ENCODE measurements at regions not wholly inside any gene's neighbourhood (a gene's known extent, or its start where the extent isn't known, plus 50 kb on each side); places are given as distances from the start of the nearest gene placed in this dataset.

DNA sequence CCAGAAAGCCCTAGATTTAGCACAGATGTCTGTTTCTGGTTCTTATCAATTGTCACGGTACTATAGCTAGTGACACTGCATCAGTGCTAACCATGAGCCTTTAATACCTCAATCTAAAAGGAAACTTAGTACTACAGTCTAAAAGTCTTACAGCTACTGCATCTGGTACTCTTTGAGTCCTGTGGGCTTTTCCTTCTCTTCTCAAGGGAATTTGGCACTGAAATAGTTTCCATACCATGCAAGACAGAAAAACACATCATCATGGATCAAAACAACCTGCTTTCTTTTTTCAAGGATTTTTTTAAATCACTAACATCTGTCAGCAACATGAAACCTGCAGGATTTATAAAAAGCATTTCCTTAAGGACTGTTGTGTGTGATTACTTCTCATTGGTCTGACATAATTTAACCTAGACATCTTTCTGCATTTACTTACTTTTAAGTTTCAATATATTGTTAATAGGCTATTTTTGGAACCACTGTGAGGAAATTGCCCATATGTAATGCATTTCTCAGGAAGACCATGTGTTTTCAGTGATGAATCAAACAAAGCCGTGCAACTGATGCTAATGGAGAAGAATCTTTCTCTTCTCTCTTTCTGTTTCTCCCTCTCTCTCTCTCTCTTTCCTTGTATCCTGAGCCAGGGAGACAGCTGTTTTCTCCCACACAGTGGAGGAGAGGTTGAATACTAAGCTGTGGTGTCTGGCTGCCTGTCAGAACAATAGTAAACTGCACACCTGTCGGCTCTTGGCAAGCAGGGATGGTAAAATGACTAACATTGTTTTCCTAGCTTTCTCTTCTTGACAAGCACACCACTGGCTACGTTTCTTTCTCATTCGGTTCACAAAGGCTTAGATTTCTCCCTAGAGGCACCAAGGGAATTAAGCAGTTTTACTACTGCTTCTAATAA lies 273.4 kb downstream of the CSNK1G3 start:
- DNase-seq = no peak

DNA sequence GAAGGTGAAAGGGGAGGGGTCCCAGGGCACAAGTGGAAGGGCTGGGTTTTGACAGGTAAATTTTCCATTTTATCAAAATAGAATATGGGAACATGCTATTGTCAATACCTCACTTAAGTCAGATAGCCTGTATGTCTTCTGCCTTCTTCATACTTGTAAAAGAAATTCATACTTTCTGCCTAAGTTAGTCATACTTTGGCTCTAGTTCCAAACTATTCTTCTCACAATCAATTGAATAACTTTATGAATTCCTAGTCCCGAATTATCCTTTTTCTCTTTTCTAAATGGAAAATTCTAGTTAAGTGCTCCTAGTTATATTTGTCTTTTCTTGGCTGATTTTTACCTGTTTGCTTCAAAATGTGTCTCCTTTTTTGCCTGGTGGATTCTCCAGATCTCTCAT lies 271.4 kb downstream of the CSNK1G3 start:
- no peak for DNase-seq

DNA sequence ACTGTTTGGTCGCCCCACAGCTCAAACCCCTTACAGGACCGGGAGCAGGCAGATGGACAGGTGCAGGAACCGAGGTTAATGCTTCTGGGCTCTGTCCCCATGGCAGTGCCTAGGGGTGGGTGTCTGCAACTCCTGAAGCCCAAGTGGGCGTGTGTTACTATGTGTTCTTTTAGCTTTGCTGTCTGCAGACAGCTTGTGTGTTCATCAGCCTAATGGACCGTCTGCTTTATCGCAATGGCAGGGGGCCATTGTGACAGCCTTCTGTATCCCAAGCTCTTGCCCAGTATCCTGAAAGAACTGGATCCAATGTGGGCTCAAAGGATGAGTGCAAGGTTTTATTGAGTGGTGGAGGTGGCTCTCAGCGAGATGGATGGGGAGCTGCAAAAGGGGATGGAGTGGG lies 266.7 kb downstream of the CSNK1G3 start:
- DNase-seq = no peak

DNA sequence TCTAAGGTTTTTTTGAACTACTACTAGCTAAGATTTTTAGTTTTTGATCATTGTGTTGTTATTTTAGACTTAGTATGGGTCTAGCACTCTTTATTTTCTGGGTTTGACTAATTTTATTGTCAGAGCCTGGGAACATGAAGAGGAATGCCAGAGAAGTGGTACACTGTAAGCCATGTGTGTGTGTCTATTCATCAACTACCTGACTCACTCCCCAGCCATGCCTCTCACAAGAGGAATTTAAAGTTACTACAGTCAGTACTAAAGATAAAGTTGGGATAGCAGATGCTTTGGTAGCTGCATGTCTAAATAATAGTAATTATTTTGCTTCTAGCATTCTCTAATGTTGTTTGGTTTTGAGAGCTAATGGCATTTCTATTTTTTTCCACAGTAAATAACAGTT lies 264.8 kb downstream of the CSNK1G3 start:
- no peak for DNase-seq

DNA sequence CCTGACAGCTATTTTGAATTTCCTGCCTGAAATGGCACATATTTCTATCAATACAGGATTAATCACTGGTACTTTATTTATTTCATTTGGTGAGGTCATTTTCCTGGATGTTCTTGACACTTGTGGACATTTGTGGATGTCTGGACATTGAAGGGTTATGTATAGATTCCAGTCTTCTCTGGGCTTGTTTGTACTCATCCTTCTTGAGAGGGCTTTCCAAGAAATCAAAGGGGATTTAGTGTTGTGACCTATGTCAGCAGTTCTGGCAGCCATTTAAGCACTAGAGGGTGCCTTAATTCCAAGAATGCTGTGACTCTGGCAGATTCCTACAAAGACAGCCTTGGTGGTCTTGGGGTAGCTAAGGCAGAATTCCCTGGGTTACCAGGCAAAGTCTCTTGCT lies 259.7 kb downstream of the CSNK1G3 start:
- no peak for DNase-seq

DNA sequence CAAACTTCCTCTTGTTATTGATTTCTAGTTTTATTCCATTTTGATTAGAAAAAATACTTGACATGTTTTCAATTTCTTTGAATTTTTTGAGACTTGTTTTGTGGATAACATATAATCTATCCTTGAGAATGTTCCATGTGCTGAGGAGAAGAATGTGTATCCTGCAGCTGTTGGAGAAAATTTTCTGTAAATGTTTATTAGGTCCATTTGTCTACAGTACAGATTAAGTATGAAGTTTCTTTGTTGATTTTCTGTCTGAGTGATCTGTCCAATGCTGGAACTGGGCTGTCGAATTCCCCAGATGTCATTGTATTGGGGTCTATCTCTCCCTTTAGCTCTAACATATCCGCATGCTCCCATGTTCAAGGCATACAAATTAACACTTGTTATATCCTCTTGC lies 251.2 kb downstream of the CSNK1G3 start:
- no peak for DNase-seq

DNA sequence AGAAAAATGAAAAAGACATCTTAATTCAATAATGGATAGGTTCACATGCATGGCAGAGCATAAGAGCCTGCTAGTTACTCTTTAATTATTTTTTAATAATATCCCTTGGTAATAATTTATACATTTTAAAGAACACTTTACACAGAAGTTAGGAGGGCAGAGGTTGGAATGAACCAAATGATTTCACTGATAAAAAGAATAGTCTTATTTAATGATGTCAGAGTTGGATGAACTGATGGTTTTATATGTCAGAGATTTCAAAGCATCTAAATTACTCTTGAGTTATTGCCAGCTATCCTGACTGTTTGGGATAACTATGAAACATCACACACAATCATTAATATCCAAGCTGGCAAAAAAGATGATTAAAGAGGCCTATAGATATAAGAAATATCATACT lies 244.8 kb downstream of the CSNK1G3 start:
- no peak for DNase-seq

DNA sequence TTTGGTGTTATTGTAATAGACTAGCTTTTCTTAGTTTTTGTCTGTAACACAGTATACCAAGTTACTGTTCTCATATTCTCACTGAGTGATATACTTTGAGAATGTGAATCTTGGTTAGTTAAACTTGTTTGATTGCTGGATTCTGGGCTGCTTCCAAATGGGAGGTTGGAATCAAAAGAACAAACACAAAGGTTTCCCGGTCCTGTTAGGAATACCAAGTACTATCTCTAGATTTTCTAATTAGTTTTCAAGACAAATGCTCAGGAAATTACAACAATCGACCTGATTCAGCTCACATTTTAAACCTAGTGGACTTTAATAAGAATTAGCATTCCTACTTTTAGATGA lies 244.3 kb downstream of the CSNK1G3 start:
- no peak for DNase-seq

DNA sequence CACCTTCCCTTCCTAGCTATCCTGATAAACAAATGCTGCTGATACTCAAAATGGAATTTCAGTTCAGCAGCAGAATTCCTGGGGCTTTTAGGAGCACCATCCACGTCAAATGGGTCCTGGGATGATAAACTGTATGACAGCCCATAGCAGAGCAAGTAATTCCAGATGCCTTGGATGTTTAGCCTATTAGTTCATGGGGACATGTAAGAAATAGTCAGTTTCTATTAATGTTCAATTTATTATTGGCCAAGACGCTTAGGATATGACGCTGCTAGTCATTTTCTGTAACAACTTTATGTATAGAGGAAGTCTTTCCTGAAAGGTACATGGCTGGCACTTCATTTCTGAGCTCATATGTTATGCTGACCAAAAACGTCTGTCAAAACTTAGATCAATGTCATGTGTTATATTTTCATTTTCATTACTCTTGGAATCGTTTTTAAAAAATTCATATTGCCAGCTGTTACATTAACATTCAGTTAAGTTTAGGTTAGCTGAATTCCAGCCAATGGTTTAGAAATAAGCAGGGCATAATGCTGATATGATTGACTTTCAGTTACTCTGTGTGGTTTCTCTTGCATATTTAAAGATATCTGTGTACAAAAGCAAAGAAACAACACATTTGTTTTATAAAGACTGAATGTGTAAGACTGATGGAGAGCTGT lies 243.8 kb downstream of the CSNK1G3 start:
- no peak for DNase-seq

DNA sequence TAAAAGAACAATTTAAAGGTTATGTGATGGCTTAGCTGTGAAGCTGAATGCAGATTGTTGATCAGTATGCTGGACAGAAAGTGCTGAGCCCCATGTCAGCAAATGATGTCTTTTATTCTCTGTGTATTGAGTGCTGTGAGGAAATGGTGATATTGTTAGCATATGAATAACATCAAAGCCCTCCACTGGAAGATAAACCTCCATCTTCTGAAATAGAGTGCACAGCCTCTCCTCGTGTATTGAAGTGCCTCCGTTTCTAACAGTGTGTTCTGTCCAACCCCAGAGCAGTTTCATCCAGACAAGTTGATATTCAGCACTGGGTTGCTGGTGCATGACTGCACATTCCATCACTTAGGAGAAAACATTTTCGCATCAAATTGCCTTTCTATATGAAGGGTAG lies 242.9 kb downstream of the CSNK1G3 start:
- no peak for DNase-seq

DNA sequence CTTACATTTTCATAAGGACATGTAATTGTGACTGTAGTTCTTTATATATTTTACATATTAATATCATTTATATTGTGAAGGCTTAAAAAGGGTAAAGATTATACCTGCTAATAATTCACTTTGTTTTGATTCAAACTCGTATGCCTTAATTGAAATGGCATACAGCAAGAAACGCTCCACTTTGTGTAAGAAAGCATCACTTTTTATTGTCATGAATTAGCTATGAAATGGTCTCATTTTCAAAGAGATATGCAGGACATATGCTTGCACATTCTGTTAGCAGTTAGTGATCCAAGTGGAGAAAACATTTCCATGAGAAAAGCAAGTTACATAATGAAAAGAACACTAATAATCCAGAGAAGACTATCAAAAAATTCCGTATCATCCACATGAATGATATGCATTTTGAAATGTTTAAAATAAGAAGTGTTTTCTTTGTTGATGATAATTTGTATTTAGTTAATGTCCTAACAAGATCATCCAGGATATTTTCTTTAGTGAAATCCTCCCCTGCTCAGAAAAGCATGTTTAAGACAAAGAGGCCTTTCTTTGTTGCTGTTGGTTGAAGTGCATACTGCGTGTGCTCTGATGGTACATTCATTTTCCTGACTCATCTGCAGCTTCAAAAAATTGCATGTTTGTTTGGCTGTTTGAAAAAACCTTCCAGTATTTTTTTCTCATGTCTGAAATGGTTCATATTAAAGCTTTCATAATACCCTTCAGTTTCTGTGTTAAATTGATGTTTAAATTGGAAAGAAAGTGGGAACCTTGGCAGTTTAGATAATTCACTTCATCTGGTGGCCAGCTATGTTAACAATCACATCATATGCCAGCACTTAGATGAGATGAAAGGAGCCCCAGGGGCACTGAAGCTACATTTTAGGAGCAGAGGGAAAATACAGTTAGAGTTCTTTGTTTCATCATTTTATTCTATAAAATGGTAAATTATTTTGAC lies 242.2 kb downstream of the CSNK1G3 start:
- no peak for DNase-seq

DNA sequence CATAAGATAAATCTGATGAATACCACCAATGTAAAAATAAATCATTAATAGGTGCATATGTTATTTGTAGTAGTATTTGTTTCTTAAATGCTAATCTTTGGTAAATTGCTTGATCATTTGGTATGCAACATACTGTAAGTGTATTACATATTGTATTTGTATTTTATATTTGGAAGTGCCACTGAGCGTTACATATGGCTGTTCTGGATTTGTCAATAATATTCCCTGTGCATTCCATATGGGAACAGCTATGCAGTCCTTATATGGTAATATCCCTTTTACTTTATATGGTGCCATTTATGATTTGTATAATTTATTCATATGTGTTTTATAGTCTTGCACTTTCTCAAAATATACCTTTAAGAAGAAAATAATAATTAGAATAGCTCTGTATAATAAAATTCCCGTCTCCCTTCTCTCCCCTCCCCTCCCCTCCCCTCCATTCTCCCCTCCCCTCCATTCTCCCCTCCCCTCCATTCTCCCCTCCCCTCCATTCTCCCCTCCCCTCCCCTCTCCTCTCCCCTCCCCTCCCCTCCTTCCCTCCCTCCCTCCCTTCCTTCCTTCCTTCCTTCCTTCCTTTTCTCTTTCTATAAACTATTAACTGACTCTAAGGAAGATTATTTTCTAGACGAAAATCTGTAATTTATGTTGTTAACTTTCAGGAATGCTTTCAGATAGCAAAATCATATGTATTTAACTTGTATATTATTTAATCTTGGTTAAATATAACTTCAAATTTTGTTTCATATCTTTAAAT lies 241.4 kb downstream of the CSNK1G3 start:
- DNase-seq = no peak

DNA sequence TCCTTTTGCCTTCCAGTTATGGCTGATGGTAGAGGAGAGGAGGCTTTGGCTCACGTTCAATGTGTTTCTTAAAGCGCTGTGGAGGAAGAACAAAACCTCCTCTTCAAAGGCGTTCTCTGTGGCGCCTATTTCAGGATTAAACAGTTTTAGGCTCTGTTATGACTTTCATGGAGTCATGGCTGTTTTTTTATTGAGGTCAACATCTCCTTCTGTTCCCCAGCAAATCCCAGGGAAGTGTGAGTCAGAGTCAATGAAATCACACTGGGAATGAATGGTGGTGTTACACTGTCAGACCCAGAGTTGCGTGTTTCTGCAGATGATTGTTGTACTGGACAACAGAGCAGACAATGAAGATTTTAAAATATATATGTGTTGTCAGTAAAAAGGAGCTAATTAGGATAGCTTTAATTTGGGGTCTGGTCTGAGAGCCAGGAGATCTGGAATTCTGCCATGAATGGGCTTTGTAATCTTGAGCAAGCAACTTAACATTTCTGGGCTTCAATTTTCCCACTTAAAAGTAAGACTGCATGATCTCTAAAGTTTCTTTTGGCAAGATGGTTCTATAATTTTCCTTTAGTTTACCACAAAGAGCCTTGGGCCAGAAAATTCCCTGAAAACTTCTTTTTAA lies 240.7 kb downstream of the CSNK1G3 start:
- DNase-seq = no peak

DNA sequence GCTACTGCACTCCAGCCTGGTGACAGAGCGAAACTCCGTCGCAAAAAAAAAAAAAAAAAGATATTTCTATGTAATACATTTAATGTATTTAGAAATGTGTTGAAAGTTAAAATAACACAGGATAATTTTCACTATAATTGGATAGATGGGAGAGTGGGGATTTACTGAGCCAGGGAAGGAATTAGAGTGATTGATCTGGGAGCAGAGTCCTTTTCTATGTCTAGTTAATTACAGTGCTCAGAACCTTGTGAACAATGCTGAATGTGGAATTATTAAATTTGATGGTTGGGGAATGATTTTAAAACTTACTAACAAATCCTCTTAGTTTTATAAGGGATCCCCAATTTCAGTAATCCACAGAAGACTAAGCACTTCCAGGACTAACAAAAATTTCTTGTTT lies 239.7 kb downstream of the CSNK1G3 start:
- no peak for DNase-seq

DNA sequence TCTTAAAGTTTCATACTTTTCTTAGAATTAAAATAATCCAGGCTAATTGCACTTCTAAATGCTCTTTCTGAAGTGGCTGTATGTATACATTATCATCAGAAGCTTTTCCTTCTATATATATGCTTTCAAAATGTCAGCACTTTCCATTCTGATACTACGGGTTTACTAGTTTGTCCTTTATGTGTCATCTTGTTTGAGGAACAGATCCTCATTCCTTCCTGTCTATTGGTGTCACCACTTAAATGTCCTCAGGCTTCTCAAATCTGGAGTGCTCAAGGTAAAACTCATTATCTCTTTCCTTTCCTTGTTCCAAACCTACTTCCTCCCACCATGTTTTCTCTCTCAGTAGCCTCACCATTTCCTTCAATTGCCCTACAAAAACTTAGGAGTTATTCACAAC lies 236.3 kb downstream of the CSNK1G3 start:
- DNase-seq = no peak

DNA sequence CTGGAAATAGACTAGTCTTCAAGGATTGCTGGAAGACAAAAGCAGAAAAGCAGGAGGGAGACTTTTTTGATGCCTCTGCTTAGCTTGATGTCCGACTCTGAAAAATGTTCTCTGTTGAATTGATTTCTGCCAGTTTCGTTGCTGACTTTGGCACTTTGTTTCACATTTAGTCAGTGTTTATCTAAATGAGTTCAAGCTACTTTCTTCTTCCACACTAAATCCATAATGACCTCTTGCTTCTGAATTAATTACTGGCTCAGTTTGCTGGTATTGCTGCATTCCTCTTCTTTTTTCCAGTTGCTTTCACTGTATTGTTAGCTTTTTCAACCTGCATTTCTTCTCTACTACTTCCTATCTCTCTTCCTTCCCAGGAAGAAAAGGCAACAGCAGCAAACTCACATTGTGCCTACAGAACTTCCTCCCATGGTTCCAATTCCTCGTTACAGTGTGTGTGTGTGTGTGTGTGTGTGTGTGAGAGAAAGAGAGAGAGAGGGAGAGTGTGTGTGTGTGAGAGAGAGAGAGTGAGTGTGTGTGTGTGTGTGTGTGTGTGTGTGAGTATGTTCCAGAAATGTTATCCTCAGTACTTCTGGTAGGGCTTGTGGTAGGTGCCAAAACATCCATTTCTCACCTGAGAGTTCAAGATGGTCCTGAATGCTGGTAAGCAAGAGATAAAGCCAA lies 234.8 kb downstream of the CSNK1G3 start:
- no peak for DNase-seq

DNA sequence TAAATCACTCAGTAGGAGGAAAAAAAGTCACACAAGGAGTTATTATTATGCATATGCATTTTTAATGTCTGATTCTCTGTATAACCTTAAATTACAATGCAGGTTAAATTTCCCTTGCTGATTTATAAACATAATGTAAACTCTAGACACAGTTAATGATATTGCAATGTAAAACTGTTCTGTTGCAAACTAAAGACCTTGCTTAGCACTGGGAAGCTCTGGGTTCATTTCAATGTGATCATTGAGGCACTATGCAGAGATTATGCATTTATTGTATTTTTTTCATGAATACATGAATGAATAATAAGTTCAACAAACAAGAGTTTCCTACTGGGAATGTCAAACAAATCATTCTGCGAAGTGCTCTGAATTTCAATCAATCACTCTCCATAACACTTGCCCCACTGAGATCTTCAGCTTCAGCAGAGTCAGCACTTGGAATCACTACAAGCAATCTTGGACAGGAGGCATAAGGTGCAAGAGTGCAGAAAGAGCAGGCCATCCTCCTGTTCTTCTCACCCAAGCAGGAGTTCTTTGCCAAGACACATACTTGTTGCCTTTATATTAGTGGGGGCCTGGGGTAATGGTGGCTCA lies 232.1 kb downstream of the CSNK1G3 start:
- no peak for DNase-seq

DNA sequence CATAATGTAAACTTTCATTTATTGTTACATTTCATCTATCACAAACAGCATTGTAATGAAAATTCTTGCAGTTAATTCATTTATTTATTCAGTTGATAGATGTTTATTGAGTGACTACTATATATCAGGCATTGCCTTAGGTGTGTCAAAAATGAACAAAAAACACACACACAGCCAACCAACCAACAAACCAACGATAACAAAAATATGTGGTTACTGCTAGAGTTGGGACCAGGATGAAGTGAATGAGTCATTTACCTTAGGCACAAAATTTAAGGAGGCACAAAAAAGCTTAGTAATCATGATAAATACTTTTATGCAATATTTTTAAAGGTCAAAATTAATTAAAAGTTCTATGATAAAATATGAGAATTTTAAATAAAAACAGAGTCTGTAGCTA lies 223.4 kb downstream of the CSNK1G3 start:
- no peak for DNase-seq

DNA sequence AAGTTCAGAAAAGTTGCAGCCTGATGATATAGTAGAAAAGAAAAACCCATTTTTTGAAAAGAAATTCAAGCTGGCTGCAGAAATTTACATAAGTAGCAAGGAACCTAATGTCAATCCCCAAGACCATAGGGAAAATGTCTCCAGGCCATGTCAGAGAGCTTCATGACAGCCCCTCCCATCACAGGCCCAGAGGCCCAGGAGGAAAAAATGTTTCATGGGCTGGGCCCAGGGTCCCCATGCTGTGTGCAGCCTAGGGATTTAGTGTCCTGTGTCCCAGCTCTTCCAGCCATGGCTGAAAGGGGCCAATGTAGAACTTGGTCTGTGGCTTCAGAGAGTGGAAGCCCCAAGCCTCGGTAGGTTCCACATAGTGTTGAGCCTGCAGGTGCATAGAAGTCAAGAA lies 220.3 kb downstream of the CSNK1G3 start:
- no peak for DNase-seq

DNA sequence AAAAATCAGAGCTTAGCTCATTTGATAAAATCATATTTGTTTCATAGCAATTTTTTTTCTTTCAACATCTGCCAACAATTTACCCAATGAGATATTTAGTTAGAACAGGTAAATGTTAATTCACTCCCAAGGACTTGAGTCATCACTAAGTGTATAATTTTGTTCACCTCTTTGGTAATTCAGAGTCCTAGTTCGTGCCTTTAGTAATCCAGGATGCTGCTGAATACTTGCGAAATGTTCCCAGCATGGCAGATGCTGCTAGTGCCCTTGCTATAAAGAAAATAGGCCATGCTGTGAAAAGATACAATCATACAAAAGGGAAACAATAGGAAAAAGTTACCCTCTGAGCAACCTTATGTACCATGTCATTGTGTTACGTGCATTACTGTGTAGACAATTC lies 210.5 kb downstream of the CSNK1G3 start:
- no peak for DNase-seq

DNA sequence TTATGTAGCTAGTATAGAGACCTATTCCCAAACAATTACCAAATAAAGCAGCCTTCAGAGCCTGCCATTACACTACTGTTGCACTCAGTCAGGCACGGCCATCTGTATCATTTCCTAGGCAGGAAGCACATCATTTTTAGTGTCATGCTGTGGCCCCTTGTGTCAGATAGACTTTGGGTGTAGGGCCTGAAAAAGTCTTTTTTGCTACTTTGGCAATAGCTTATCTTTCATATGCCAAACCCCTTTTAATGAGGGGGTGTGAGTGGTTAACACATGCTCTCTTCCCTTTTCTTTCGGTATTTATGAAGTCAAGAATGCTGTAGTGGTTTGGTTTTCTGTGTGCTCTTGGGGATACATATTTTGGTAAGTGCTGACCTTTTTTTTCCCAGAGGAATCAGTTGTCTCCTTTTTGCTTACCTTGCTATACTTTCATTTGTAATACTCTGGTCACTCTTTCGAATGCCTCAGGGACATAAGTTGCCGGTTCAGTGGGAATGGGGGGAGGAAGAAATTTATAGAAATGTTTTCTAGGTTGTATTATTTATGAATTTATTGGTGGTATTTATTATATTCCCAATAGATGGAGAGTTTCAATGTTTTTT lies 209.8 kb downstream of the CSNK1G3 start:
- DNase-seq = no peak

Measured in central memory CD4-positive, alpha-beta T cell (primary cell).